ENCODE measurements at regions not wholly inside any gene's neighbourhood (a gene's known extent, or its start where the extent isn't known, plus 50 kb on each side); places are given as distances from the start of the nearest gene placed in this dataset.
"Not testable (repeated sequence)": the region's sequence is repeated elsewhere in the genome, so short reads cannot be mapped to it uniquely, and the experiment has no call there.

DNA sequence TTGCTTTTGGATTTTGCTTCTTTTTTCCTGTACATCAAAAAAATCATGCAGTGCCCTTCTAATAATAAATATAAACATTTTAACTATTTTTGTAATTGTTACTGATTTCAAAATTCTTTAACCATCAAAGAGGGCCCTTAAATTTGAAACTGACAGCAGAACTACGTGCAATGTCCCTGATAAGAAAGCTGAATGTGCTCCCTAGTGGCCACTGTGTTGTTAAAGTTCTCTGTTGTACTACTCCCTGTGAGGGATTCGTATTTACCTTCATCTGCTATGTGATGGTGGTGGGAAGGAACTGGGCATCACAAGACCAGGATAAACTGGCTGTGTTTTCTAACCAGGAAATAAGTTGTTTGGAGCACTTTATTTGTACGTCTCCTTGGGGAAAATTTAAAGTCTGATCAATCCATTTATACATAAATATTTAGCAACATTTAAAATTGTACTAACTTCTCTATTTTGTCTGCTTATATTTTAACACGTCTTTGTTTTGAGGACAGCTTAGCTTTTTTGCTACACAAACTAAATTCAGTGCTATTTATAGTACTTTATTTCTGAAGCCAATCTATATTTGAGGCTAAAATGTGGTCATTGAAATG is 322.4 kb downstream of the HGF start:
- TF ChIP-seq, protein P1, sequence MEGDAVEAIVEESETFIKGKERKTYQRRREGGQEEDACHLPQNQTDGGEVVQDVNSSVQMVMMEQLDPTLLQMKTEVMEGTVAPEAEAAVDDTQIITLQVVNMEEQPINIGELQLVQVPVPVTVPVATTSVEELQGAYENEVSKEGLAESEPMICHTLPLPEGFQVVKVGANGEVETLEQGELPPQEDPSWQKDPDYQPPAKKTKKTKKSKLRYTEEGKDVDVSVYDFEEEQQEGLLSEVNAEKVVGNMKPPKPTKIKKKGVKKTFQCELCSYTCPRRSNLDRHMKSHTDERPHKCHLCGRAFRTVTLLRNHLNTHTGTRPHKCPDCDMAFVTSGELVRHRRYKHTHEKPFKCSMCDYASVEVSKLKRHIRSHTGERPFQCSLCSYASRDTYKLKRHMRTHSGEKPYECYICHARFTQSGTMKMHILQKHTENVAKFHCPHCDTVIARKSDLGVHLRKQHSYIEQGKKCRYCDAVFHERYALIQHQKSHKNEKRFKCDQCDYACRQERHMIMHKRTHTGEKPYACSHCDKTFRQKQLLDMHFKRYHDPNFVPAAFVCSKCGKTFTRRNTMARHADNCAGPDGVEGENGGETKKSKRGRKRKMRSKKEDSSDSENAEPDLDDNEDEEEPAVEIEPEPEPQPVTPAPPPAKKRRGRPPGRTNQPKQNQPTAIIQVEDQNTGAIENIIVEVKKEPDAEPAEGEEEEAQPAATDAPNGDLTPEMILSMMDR (IDR thresholded peaks at IDR 0.05; ENCODE audit: borderline replicate concordance, insufficient read depth, low read depth, low read length) = no peak
- no peak overlapping the region for H3K4me3 ChIP-seq (ENCODE audit: low read depth, low read length)

DNA sequence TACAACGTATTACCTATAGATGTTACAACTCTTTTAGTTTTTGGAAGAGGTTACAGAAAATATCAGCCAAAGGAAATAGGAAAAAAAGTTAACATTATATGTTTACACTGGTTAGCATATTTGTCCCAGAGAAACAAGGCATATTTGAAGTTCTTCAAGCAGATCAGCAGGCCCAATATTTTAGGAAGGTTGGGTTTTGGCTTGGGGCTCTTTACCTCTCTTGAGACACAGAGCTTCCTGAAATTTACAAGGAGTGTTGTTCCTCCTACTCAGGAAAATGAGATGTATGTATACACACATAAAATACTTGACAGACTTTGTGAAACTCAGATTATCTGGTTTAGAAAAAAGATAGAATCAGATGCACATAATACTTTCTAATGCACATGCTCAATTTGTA is 323.6 kb downstream of the HGF start:
- no peak overlapping the region for H3K4me3 ChIP-seq (ENCODE audit: low read depth, low read length)
- TF ChIP-seq, protein P1 (IDR thresholded peaks at IDR 0.05; ENCODE audit: borderline replicate concordance, insufficient read depth, low read depth, low read length) = no peak

DNA sequence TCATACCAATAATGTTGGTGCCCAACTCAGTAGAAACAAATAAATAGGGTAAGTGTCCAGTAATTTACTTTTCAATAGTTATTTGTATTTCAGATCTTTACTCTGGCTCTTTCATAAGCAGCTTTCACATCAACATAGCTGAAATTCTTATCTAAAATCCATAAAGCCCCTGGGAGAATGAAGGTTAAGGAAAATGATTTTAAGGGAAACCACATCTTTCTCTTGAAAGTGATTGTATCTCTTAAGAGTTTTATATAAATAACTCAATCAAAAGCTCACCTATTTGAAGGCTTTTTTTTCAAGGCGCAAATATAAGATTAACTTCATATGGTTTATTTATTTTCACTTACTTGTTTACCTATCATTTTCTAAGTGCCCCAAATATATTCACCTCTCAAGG is 324.4 kb downstream of the HGF start:
- TF ChIP-seq, protein P1 (IDR thresholded peaks at IDR 0.05; ENCODE audit: borderline replicate concordance, insufficient read depth, low read depth, low read length) = no peak
- no peak overlapping the region for H3K4me3 ChIP-seq (ENCODE audit: low read depth, low read length)

DNA sequence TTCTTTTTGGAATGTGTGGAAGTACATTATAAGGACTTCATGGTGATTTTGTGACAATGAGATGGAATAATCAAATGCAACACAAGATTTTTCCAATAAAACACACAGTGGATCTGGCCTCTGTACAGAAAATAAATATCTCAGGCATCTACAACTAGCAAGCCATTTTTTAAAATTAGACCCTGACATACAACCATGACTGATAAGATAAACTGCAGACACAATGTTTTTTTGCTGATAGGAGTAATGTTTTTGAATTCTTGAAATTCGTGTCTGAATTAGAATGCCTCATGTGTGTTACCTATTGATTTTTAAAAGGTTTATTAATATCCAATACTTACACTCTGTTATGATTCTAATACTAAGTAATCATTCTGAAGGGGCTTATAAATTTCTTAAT is 328.1 kb downstream of the HGF start:
- TF ChIP-seq, protein P1 (IDR thresholded peaks at IDR 0.05; ENCODE audit: borderline replicate concordance, insufficient read depth, low read depth, low read length) = no peak

DNA sequence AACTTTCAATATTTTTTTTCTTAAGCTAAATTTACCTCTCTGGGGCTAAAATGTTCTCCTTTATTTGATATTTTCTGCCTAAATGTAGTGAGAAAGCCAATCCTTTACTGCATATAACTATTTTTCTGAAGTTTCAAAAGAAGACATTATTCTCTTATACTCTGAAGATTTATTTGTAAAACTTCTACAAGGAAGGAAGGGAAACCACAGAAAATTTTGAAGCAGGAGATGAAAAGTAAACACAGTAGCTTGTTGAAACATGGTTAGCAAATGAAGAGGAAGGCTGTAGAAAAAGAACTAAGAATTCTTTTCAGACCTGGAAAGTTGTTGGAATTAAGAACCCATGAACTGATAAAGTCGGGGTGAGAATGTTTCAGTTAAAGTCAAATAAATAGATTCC is 330.3 kb downstream of the HGF start:
- H3K4me3 ChIP-seq (ENCODE audit: low read depth, low read length) = no peak overlapping the region
- TF ChIP-seq, protein P1 (IDR thresholded peaks at IDR 0.05; ENCODE audit: borderline replicate concordance, insufficient read depth, low read depth, low read length) = no peak

More for the DNA sequence above, 328.1 kb downstream of the HGF start:
- no peak overlapping the region for H3K4me3 ChIP-seq (ENCODE audit: low read depth, low read length)

DNA sequence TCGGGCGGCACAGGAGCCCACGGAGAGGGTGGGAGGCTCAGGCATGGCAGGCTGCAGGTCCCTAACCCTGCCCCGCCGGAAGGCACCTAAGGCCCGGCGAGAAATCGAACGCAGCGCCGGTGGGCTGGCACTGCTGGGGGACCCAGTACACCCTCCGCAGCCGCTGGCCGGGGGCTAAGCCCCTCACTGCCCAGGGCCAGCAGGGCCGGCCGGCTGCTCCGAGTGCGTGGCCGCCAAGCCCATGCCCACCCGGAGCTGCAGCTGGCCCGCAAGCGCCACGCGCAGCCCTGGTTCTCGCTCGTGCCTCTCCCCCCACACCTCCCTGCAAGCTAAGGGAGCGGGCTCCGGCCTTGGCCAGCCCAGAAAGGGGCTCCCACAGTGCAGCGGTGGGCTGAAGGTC is 332.7 kb downstream of the HGF start:
- H3K4me3 ChIP-seq (ENCODE audit: low read depth, low read length) = not testable (repeated sequence)

DNA sequence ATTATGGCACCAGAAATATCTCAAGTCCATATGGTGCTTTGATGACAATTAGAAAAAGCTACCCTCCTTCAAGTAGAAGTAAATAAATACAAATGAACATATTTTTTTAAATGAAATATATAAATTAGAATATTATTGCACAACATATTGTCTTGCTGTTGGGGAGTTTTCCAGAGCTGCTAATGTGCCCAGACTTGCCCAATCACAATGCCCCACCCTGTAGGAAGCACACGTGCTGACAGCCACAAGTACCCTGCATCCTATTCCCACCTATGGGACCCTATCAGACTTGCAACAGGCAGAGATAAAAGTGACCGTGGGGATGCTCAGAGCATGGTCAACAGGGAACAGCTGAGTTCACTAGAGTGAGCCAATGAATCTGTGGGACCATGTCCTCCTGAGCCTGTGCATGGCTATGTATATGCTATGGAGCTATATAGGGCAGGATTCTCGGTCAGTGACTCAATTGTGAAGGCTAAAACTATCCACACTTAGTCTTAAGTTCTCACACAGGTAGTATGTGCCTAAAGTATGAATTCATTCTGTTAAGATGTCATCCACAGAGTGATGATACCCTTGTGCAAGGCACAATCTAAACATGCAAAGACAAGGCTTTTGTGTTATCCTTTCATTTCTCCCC is 336.0 kb downstream of the HGF start:
- TF ChIP-seq, protein P1 (IDR thresholded peaks at IDR 0.05; ENCODE audit: borderline replicate concordance, insufficient read depth, low read depth, low read length) = no peak
- H3K4me3 ChIP-seq (ENCODE audit: low read depth, low read length) = no peak overlapping the region

All from GM12875 (cell line).